Esophagus mucosa (tissue), 1 donor: ENCODE measurements at regions not wholly inside any gene's neighbourhood (a gene's known extent, or its start where the extent isn't known, plus 50 kb on each side); places are given as distances from the start of the nearest gene placed in this dataset.

Experiments
- ATAC-seq: fragments of 200-7000 bp; cut with Tn5 transposase; one replicate; pipeline ENCODE4 v1.9.1; 2020
- donor health status: DM: yes; HTN: yes; CAD: no.

DNA sequence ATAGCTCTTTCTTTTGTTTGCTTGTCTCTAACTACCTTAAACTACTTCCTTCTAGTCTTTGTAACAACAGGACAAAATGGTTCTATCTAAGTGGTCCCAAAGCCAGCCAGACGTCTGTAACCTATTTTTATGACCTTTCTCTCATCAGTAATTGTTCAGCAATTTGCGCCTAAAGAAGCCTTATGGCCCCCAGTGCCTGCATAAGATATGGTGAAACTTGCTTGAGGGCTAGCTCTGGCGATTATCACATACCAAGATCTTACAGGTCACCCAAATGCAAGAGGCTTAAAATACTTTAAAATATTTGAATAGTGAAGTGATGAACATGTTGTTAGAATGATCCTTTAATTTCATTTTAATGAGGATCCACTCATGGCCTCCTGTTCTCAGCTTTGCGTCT is 369.4 kb downstream of the SOX2 start:
- no peak for ATAC-seq

DNA sequence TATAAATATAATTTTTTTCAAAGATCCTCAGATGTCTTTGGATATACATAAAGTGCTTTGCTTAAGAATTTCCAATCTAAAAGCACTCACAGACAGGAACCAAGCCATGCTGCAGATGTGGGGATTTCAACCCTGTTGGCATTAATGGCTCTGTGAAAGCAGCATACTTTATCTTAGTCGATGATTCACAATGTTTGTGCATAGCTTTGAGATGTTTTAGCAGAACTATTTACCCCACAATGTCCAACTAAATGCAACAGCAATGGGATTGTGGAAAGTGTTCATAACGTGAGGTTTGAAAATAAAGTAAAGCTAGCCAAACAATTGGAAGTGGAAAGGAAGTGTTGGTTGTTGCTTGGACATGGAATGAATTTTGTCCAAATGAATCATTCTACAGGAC is 371.4 kb downstream of the SOX2 start:
- no peak for ATAC-seq

- no peak for ATAC-seq
These were observed 381.0 kb downstream of the SOX2 start for GRCh38 chr3:182092662-182093262.

- no peak for ATAC-seq
These were observed 382.6 kb downstream of the SOX2 start for GRCh38 chr3:182094321-182094720.

DNA sequence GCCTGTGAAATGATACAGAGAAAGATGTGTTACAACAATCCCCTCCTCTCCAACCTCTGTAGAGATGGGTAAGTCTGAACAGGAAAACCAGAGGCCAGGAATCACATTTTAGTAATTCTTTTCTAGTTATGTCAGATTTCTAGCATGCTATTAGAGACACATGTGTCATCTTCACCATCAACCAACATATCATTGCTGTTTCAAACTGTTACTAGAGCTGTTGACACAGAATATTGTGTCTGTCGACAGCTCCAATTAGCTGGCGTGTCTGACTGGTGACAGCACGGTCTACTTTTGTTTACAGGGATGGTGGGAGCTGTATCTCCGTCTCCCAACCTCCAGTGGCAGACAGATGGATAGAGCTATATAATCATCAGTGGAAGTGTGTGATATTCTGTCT is 393.2 kb downstream of the SOX2 start:
- ATAC-seq: no peak

DNA sequence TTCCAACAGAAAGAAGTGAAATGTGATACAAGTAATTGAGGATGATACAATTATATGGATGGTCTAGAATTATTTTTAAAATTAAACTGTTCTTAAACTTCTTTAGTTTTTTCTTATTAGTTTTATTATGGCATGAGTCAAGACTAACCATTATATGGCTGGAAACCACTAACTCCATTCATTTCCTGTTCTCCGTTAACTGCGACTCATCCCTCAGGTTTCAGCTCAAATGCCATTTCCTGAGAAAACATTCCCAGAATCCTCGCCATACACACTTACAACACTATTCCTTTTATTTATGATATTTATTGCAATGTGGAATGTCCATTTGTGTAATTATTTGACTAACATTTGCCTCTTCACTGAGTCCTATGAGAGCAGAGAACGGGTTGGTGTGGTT is 394.1 kb downstream of the SOX2 start:
- ATAC-seq: no peak

DNA sequence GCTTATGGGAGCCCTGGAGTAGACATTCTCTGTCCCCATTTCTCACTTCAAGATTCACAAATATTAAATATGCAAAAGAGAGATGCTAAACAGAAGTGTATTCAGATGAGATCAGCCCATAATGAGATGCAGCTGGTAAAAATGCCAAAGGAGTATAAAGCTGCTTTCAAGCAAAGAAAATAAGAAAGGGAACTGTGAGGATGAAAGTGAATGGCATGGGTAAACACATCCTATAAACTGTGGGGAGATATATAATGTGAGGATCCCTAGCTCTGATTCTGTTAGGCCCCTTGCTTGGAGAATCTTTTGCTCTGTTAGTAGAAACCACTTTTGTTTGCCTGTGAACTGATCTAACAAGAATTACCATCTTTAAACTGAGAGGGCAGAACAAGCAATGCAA is 396.6 kb downstream of the SOX2 start:
- ATAC-seq: no peak

DNA sequence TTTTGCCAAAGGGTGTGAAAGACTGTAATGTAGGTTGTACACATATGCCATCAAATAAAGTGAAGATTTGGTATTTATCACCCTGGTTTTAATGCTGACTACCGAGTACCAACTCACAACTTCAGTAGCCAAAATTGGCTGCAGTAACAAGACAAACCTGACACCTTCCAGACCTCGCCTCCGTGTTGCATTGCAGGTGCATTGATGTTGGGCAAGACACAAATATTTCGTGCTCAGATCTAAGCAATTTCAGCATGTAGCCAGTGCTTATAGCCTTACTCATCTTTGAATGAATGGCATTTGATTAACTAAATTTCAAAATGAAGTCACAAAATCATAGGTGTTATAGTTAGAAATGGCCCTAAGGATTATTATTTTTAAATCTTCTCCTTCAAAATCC is 400.2 kb downstream of the SOX2 start:
- ATAC-seq: peak; percentile 69

GRCh38 chr3:182115328-182116015 is 403.7 kb downstream of the SOX2 start:
- ATAC-seq: peak; percentile 90

DNA sequence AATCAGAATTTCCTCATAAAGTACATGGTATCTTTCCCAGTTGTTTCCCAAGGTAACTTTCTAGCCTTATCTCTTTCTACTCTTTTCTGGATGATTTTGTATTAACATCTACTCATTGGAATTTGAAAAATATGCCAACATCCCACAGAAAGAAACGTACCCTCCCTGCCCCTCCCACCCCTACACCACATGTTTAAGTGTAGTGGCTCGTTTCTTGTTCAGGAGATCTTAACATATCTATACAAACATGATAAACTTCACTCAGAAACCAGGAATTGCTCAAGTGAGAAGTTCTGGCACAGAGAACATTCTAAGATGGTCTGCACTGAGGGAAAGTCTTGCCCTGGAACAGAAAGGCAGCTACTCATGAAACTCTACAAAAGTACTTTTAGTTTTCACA is 404.7 kb downstream of the SOX2 start:
- ATAC-seq: no peak

DNA sequence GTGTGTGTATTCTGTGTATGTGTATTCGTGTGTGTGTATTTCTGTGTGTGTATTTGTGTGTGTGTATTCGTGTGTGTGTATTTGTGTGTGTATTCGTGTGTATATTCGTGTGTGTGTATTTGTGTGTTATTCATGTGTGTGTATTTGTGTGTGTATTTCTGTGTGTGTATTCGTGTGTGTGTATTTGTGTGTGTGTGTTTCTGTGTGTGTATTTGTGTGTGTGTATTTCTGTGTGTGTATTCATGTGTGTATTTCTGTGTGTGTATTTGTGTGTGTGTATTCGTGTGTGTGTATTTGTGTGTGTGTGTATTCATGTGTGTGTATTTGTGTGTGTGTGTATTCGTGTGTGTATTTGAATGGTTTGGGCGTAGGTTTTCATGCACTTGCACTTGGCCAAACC is 405.4 kb downstream of the SOX2 start:
- ATAC-seq: no peak

GRCh38 chr3:182117583-182117982 is 405.9 kb downstream of the SOX2 start:
- no peak for ATAC-seq

GRCh38 chr3:182118066-182118465 is 406.3 kb downstream of the SOX2 start:
- ATAC-seq: no peak

DNA sequence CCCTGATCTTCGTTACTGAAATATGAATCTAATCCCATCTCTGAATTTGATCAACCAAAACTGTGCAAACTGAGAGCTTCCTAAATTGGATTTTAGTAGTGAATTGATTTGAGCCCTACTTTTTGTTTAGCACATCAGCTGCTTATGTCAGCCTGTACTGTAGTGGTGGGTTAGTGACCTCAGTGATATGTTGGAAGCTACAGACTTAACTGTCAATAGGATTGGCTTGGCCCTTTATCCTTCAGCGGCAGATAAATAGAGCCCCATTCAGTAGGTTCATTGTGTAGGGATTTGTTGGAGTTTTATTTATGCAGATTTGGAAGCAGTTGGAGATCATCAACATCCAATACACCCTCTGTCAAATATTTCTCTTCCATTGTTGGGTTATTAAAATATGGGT is 409.7 kb downstream of the SOX2 start:
- no peak for ATAC-seq

DNA sequence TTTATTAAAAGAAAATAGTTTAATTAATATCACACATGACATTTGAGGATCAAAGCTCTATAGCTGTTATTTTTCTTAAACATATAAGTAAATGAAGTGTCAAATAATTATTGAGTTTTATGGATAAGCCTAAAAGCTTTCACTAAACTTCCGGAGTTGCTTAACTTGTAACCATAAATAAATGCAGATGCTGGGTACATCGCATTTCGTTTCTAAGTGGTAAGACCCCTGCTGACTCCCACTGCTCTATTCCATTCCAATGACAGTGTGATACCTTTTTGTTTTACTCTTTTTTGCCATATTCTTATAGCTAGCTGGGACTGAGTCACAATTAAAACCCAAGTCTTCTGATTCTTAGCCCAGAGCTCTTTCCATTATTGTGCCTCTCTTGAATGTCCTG is 411.1 kb downstream of the SOX2 start:
- no peak for ATAC-seq

DNA sequence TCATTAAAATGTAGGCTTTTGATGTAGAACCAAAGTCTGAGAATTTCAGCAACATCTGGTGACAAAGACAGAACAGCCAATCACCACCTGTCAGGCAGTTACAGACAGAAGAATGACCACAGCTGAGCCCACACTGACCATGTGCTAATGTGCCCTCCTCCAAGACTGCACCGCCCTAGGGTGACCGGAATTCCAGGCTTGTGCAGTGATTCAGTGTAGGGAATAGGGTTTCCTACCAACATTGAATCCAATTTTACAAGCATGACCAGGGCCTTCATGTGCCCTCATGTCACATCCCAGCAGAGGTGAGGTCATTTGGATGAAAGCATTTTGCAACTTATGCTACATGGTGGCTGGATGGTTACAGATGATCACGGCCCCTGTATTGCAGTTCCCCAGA is 412.5 kb downstream of the SOX2 start:
- ATAC-seq: no peak

- no peak for ATAC-seq
These were observed 413.0 kb downstream of the SOX2 start for GRCh38 chr3:182124716-182125115.

- no peak for ATAC-seq
These were observed 418.0 kb downstream of the SOX2 start for GRCh38 chr3:182129740-182130139.

- peak; percentile 70 for ATAC-seq
These were observed 422.0 kb downstream of the SOX2 start for GRCh38 chr3:182133752-182134151.

DNA sequence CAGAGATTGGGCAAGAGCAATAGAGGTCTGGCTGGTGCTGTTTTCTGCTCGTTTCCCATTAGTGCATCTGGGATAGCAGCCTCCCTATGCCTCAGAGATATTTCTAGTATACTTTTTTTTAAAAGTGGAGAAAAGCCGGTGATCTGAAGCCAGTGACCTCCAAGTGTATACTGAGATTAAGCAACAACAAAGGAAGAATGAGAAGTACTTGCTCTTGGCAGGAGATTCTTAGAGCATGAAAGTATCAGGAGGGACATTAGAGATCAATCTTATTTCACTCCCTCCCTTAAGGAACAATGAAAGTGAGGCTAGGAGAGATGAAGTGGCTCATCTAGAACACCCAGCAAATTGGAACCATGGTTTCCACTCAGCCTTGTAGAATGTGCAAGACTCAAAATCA is 423.3 kb downstream of the SOX2 start:
- no peak for ATAC-seq

GRCh38 chr3:182136008-182136910 is 424.5 kb downstream of the SOX2 start:
- ATAC-seq: no peak

GRCh38 chr3:182138393-182138792 is 426.7 kb downstream of the SOX2 start:
- ATAC-seq: no peak

- no peak for ATAC-seq
These were observed 428.1 kb downstream of the SOX2 start for GRCh38 chr3:182139627-182140357.
